ENCODE measurements at regions not wholly inside any gene's neighbourhood (a gene's known extent, or its start where the extent isn't known, plus 50 kb on each side); places are given as distances from the start of the nearest gene placed in this dataset.

DNA sequence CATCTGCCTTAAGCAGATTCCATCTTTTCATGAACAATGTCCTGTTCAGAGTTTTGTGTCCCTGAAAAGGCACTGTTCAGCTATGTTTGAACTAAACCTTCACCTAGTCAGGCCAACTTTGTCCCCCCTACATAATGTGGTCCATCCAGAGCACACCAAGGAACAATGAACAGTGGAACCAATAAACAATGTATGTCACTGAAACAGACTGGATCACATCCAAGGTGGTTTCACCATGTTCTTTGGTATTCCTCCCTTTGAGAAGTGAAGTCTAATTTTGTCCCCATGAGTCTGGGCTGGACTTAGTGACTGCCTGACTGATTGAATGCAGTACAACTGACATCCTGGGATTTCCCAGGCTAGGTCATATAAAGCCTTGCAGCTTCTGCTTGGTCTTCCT lies 174.5 kb downstream of the SLC24A2 start:
- Histone ChIP-seq H3K4me3 (no peak overlapping the region), H3K36me3 (ENCODE audit: insufficient read depth, low read length) (no peaks in the 10 kb centered on the region), H3K27ac (no peak overlapping the region), H3K9ac (ENCODE audit: insufficient read length) (no peak overlapping the region), H3K9me3 (ENCODE audit: low read depth, low read length) (no peaks in the 10 kb centered on the region)
- no peak for DNase-seq (ENCODE audit: low read depth, low spot score)
- no peak for TF ChIP-seq POLR2AphosphoS5 (IDR thresholded peaks at IDR 0.05; ENCODE audit: borderline replicate concordance, low read depth, low read length)
- TF ChIP-seq EZH2 (IDR thresholded peaks at IDR 0.05) = no peak
- TF ChIP-seq FOXP2 (optimal IDR thresholded peaks at IDR 0.05; ENCODE audit: control extremely low read depth, extremely low read length, insufficient read depth) = no peak

DNA sequence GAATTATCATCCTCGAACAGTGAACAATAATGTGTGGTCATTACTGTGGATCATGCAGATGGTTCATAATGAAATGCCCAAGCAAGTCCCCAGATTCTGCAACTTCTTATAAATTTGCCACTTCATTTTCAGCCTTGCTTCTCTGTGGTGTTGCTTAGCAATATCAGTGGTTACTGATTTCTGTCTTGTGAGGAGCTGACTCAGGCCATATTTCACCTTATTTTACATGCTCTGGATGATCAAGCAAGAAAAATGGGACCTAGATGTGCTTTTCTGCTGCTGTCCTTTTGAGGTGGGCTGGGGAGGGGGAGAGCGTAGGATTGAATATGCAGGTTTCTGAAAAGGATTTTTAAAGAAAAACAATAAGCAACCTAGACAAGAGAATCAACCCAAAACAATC lies 188.3 kb downstream of the SLC24A2 start:
- no peak for TF ChIP-seq FOXP2 (optimal IDR thresholded peaks at IDR 0.05; ENCODE audit: control extremely low read depth, extremely low read length, insufficient read depth)
- no peak for TF ChIP-seq EZH2 (IDR thresholded peaks at IDR 0.05)
- no peak for TF ChIP-seq POLR2AphosphoS5 (IDR thresholded peaks at IDR 0.05; ENCODE audit: borderline replicate concordance, low read depth, low read length)
- no peak for DNase-seq (ENCODE audit: low read depth, low spot score)
- Histone ChIP-seq H3K27ac (no peak overlapping the region), H3K9ac (ENCODE audit: insufficient read length) (no peak overlapping the region), H3K4me3 (no peak overlapping the region), H3K9me3 (ENCODE audit: low read depth, low read length) (no peaks in the 10 kb centered on the region), H3K36me3 (ENCODE audit: insufficient read depth, low read length) (no peaks in the 10 kb centered on the region)

DNA sequence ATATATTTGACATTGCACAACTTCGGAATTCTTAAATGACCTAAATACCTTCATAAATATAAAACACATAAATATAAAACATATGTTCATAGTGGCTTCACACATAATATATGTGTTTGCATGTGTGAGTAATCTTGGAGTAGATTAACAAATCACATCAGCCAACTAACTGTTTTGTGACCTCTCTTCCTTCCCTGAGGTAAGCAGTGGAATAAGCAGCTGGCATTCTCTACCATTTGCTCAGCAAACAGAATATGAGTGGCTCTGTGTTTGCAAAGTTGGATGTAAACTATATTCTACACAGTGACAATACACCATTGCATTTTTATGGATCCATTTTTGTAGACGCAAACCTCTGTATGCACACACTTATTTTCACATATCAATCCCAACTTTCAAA lies 189.9 kb downstream of the ACER2 start:
- Histone ChIP-seq H3K36me3 (ENCODE audit: insufficient read depth, low read length) (no peaks in the 10 kb centered on the region), H3K9ac (ENCODE audit: insufficient read length) (no peak overlapping the region), H3K27ac (no peak overlapping the region), H3K4me3 (no peak overlapping the region), H3K9me3 (ENCODE audit: low read depth, low read length) (no peaks in the 10 kb centered on the region)
- no peak for DNase-seq (ENCODE audit: low read depth, low spot score)
- TF ChIP-seq FOXP2 (optimal IDR thresholded peaks at IDR 0.05; ENCODE audit: control extremely low read depth, extremely low read length, insufficient read depth) (no peak), EZH2 (IDR thresholded peaks at IDR 0.05) (no peak), POLR2AphosphoS5 (IDR thresholded peaks at IDR 0.05; ENCODE audit: borderline replicate concordance, low read depth, low read length) (no peak)

GRCh38 chr9:19597176-19597575 lies 188.4 kb downstream of the ACER2 start:
- TF ChIP-seq FOXP2 (optimal IDR thresholded peaks at IDR 0.05; ENCODE audit: control extremely low read depth, extremely low read length, insufficient read depth) = no peak
- TF ChIP-seq EZH2 (IDR thresholded peaks at IDR 0.05) = no peak
- TF ChIP-seq POLR2AphosphoS5 (IDR thresholded peaks at IDR 0.05; ENCODE audit: borderline replicate concordance, low read depth, low read length) = no peak
- no peaks in the 10 kb centered on the region for H3K9me3 ChIP-seq (ENCODE audit: low read depth, low read length)
- no peak overlapping the region for H3K27ac ChIP-seq
- no peaks in the 10 kb centered on the region for H3K36me3 ChIP-seq (ENCODE audit: insufficient read depth, low read length)
- H3K4me3 ChIP-seq = no peak overlapping the region
- no peak for DNase-seq (ENCODE audit: low read depth, low spot score)
- no peak overlapping the region for H3K9ac ChIP-seq (ENCODE audit: insufficient read length)

- Histone ChIP-seq H3K4me3 (no peak overlapping the region), H3K9ac (ENCODE audit: insufficient read length) (no peak overlapping the region), H3K9me3 (ENCODE audit: low read depth, low read length) (no peaks in the 10 kb centered on the region), H3K27ac (no peak overlapping the region), H3K36me3 (ENCODE audit: insufficient read depth, low read length) (no peaks in the 10 kb centered on the region)
- no peak for DNase-seq (ENCODE audit: low read depth, low spot score)
- no peak for TF ChIP-seq POLR2AphosphoS5 (IDR thresholded peaks at IDR 0.05; ENCODE audit: borderline replicate concordance, low read depth, low read length)
- TF ChIP-seq FOXP2 (optimal IDR thresholded peaks at IDR 0.05; ENCODE audit: control extremely low read depth, extremely low read length, insufficient read depth) = no peak
- no peak for TF ChIP-seq EZH2 (IDR thresholded peaks at IDR 0.05)
Observed at GRCh38 chr9:19595003-19595402, 186.2 kb downstream of the ACER2 start.

DNA sequence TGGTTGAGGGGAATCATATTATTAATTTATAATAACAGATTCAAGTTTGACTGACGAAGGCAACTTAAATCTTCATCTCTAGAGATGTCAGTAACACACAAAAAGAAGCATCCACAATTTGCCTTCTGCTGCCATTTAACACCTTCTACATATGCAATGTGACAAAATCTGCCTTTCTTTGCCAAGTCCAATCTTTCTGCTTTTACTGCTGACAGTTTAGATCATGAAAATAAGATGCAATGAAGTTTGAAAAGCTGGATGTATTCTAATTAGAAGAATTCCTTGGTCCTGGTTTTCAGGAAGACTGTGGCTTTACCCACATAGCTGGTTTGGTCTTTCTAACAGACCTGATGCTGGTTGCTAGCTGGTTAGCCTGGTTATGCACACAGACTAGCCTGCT lies 178.9 kb downstream of the ACER2 start:
- no peak for DNase-seq (ENCODE audit: low read depth, low spot score)
- no peaks in the 10 kb centered on the region for H3K9me3 ChIP-seq (ENCODE audit: low read depth, low read length)
- H3K27ac ChIP-seq = no peak overlapping the region
- TF ChIP-seq POLR2AphosphoS5 (IDR thresholded peaks at IDR 0.05; ENCODE audit: borderline replicate concordance, low read depth, low read length) (no peak), EZH2 (IDR thresholded peaks at IDR 0.05) (no peak), FOXP2 (optimal IDR thresholded peaks at IDR 0.05; ENCODE audit: control extremely low read depth, extremely low read length, insufficient read depth) (no peak)
- H3K4me3 ChIP-seq = no peak overlapping the region
- H3K36me3 ChIP-seq (ENCODE audit: insufficient read depth, low read length) = no peaks in the 10 kb centered on the region
- H3K9ac ChIP-seq (ENCODE audit: insufficient read length) = no peak overlapping the region

- H3K4me3 ChIP-seq = no peak overlapping the region
- DNase-seq (ENCODE audit: low read depth, low spot score) = no peak
- TF ChIP-seq POLR2AphosphoS5 (IDR thresholded peaks at IDR 0.05; ENCODE audit: borderline replicate concordance, low read depth, low read length) (no peak), FOXP2 (optimal IDR thresholded peaks at IDR 0.05; ENCODE audit: control extremely low read depth, extremely low read length, insufficient read depth) (no peak), EZH2 (IDR thresholded peaks at IDR 0.05) (no peak)
- H3K9me3 ChIP-seq (ENCODE audit: low read depth, low read length) = no peaks in the 10 kb centered on the region
- no peaks in the 10 kb centered on the region for H3K36me3 ChIP-seq (ENCODE audit: insufficient read depth, low read length)
- no peak overlapping the region for H3K27ac ChIP-seq
- no peak overlapping the region for H3K9ac ChIP-seq (ENCODE audit: insufficient read length)
Observed at GRCh38 chr9:19583890-19584289, 175.1 kb downstream of the ACER2 start.

DNA sequence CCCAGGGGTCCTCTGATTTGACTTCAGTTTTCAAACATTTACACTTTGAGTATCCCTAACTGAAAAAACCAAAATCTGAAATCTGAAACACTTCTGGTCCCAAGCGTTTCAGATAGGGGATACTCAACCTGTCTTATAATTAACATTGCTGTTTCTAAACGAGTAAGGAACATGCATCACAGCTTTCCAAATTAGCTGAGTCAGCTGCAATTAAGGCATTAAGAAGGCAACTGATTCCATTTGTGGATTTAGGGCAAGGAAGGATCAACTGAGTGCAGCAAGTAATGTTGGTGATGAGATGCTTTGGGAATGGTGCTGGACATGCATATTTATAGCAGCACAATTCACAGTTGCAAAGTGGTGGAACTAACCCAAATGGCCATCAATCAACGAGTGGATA lies 168.6 kb downstream of the ACER2 start:
- Histone ChIP-seq H3K4me3 (no peak overlapping the region), H3K36me3 (ENCODE audit: insufficient read depth, low read length) (no peaks in the 10 kb centered on the region), H3K9ac (ENCODE audit: insufficient read length) (no peak overlapping the region), H3K9me3 (ENCODE audit: low read depth, low read length) (no peaks in the 10 kb centered on the region), H3K27ac (no peak overlapping the region)
- no peak for DNase-seq (ENCODE audit: low read depth, low spot score)
- TF ChIP-seq FOXP2 (optimal IDR thresholded peaks at IDR 0.05; ENCODE audit: control extremely low read depth, extremely low read length, insufficient read depth) = no peak
- TF ChIP-seq POLR2AphosphoS5 (IDR thresholded peaks at IDR 0.05; ENCODE audit: borderline replicate concordance, low read depth, low read length) = no peak
- TF ChIP-seq EZH2 (IDR thresholded peaks at IDR 0.05) = no peak

DNA sequence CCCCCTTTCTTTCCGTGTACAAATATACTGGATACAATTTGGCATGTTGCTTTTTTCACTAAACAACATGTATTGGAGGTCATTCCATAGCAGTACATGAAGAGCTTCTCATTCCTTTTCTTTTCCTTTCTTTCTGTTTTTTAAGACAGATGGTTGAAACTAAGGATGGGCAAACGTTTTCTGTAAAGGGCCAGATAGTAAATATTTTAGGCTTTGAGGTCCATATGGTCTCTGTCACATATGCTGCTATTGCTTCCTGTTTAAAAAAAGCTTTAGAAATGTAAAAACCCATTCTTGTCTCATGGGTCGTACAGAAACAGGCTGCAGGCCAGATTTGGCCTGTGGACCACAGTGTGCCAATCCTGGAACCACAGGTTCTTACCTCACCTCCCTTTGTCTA lies 160.1 kb downstream of the ACER2 start:
- no peak for DNase-seq (ENCODE audit: low read depth, low spot score)
- no peak for TF ChIP-seq FOXP2 (optimal IDR thresholded peaks at IDR 0.05; ENCODE audit: control extremely low read depth, extremely low read length, insufficient read depth)
- TF ChIP-seq POLR2AphosphoS5 (IDR thresholded peaks at IDR 0.05; ENCODE audit: borderline replicate concordance, low read depth, low read length) = no peak
- TF ChIP-seq EZH2 (IDR thresholded peaks at IDR 0.05) = no peak
- no peak overlapping the region for H3K4me3 ChIP-seq
- H3K9me3 ChIP-seq (ENCODE audit: low read depth, low read length) = no peaks in the 10 kb centered on the region
- H3K9ac ChIP-seq (ENCODE audit: insufficient read length) = no peak overlapping the region
- H3K27ac ChIP-seq = no peak overlapping the region
- H3K36me3 ChIP-seq (ENCODE audit: insufficient read depth, low read length) = no peaks in the 10 kb centered on the region

Data from SK-N-MC (cell line).